ENCODE measurements at regions not wholly inside any gene's neighbourhood (a gene's known extent, or its start where the extent isn't known, plus 50 kb on each side); places are given as distances from the start of the nearest gene placed in this dataset.

DNA sequence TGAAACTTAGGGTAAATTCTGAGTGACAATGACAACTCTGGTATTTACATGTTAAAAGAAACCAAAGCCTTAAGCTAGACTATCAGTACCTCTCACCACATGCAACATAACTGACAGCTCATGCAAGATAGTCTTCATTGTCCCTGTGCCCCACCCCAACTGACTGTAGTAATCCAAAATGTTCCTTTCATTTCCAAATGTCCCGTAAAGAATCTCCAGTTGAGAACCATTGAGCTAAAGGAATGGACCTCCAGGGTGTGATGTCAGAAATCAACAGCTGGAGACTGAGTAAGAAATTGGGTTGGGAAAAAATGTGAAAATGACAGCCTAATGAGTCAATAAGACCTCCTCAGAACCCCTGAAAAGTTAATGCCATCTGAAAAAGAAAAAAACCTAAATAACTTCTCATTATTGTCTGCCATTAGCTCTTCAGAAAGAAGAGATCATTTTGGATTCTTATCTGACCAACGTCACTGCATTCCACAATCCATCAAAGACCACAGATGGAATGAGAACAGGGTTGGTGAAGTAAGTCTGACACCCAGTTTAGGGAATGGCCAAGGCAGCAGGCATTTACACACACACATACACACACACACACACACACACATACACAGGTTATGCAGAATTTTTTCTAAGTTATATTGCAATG is 51.7 kb upstream of the ACVR2A start:
- peak; percentile 65 for DNase-seq

DNA sequence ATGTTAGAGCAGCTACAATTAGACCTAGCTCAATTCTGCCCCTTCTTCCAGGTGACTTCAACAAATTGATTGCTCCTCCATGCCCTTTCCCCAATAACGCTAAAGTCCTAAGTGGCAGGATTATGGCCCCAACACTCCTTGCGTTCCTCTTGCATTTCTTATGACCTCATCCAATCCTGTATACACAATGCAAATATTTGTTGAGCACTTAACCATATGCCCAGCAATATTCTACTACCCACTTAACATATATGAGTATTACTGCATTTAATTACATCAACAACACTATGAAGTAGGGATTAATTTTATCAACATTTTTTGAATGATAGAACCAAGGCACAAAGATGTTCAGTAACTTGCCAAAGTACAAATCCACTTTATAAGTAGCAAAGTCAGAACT is 54.2 kb upstream of the ACVR2A start:
- no peak for DNase-seq

DNA sequence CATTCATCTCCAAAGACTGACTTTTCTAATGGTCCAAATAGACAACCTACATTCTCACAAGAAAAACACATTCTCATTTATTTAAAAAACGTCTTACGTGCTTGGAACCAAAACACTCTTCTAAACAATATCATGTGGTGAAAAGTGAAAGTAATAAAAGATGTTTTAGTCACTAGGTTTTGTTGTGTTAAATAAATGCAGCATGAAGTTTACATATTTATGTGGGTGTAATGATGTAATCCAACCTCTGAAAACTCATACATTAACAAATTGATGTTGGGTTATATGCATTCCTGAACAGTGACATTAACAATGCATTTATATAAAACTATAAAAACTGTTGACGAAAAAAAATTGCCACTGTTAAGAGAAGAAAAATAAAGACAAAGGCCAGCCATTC is 55.1 kb upstream of the ACVR2A start:
- peak; percentile 20 for DNase-seq

DNA sequence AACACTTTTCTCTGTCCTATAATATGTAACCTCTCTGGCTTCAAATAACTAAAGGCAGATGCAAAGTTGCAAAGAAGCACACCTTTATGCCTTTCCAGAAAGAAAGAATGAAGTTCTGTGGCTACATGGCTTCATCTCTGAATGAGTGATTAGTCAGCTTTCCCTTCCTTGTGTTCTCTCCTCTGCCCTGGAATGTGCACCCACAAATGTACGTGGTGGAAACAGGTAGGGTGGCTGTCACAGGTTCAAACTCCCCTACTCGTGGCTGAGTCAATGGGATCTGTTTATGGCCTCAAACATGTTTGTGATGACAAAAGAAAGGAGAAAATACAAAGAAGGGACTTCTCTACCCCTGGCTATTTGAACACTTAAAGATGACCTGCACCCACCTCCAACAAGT is 55.5 kb upstream of the ACVR2A start:
- DNase-seq, result no peak

DNA sequence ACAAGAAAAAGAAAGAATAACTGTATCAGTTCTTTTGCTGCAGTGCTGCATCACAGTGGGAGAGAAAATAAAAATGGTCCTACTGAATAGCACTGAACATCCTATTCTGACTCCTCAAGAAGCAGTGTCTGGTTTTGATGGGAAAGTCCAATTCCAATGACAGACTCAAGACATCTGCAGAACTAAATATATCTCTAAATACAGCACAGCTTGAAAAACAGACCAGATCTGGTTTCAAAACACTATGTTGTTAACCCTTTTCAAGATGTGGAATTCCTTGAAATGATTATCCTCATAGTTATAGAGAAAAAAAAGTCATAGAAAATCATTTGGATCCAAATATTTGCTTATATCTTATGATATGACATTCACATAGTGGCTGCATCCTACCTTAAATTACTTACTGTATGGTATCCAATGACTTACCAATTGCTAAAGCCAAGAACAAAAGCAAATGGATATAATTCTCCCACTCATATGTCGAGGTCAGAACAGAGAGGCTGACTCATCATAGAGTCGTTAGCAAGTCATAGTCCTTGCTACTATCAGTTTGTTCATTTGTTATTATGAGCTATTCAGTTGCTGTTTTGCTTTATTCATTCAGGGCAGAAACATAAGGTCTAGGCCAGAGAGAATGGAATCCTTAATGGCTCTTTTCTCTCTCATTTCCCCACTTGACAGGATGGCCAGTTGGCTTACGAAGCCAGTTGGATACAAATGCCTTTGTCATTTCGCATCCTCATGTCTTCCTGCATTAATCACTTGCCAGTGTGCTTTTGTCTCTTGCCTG is 62.5 kb upstream of the ACVR2A start:
- DNase-seq, result no peak

DNA sequence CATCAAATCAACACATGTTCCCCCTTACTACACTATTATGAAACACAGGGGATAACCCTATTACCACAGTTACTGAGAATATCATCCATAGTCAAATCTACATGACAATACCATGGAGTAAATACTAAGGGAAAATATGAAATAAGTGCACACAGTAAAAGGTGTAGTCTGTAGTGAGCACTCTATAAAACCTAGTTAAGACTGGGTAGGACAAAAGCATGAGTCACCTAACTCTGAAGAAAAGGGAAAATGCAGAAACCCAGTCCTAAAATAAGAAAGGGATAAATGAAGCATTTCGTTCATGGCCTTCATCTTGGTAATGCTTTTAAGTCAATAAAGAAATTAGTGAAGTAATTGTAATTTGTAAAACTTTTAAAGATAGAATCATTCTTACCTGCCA is 65.4 kb upstream of the ACVR2A start:
- DNase-seq, result no peak

DNA sequence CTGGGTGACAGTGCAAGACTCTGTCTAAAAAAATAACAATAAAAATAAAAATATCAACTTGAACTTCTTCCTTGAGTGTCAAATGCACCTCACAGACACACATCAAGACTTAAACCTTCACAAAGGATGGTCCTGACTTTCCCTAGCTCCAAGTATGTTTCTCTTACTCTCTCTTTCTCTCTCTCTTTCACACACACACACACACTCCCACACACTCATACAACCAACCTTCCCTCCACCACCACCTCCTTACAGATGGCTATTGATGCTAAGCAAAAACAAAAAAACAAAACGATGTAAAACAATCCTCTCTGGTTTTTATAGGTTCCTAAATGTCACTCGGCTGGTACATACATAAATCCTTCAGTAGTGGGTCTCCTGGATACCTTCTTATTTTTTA is 67.4 kb upstream of the ACVR2A start:
- no peak for DNase-seq

DNA sequence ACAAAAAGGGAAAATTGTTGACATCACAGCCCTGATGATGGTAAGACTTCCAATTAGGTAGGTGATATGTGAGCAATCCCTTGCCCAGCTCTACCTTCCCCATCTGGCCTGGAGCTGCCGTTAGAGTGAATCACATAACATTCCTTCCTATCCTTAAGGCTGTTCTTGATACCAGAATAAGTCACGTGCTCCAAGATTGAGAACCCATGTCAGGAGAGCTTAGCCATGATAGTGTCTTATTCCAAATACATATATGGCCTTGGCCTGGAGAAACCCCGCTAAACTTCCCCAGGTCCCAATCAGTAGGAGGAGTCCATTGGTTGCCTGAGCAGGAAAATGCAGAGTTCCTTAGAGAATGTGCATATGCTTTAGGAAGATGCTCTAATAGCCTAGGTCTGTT is 70.0 kb upstream of the ACVR2A start:
- no peak for DNase-seq

DNA sequence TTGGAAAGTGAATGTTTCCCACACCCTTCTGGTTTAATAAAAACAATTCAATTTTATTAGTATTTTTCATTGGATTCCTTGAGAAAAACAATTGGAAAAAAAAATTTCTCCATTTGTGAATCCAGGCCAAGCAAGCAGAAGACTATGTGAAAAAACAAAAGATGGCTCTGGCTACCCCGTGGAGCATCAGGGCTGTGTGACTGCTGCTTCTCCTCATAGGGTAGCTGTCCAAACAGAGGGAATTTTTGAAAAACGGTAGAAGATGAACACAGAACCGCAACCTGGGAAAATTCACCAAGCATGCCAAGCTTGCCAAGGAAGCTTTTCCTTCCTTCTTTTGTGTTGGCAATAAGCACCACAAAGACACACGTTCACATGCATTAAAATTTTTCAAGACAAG is 71.3 kb upstream of the ACVR2A start:
- no peak for DNase-seq

DNA sequence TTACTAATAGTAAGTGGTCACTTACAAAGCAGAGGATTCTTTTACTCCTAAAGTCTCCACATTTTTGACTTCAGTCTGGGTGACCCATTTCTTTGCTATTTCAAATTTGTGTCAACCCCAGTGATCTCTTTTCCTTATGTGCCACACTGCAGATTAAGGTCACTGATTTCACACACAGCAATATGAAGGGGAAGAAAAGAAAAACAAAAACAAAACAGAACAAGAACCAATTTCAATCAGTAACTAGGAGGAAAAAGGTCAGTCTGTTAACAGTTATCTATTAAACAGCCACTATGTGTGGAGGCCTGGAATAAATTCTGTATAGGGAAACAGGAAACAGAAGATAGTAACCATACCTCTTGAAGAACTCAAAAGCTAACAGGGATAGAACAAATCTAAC is 72.0 kb upstream of the ACVR2A start:
- DNase-seq, result no peak

DNA sequence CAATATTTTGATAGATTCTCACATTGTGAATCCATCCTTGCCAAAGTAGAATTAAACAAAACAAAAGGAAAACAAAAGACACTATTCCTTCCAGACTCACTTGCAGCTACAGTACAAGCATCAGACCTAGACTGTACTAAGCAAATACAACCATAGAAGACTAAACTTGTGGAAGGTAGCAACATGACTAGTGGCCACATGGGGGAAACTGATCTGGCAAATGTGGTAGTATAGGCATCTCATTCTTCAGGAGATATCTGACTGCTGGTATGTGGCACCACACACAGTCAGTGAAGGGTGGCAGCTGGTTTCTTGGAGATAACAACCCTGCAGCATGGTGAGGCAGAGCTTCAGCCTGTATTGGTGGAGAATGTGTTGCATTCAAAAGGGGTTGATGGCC is 81.0 kb upstream of the ACVR2A start:
- DNase-seq, result no peak

DNA sequence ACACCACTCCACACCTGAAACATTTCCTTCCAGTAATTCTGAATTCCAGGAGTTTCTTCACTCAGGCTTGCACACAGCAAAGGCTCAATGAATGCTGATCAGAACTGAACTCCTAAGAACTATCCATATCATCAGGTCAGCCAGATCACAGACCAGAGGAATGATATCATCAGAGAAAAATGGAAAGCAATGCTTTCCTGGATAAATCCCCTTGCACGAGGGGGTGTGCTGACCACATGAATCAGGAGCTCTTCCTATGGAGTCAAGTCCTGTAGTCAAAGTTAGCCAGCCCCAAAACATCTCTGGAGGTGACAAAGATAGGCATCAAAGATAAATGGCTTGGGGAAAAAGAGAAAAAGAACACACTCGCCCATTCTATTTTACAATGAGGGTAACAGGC is 83.8 kb upstream of the ACVR2A start:
- DNase-seq, result no peak

DNA sequence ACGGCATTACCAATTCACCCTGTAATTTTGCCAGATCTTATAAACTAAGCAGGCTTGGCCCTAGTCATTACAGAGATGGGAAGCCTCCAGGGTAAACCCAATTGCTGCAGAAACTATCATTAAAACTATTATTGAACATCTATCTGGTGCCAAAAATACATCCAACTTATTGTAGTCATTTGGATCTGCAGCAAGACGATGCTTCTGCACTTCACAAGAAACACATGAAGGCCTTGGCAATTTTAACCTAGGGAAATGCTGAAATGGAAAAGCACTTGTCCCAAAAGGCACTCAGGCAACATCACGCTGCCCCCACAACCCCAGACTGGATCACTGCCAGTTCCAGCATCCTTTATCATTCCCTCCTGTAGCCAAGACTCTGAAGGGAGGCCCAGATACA is 85.3 kb upstream of the ACVR2A start:
- DNase-seq, result no peak

DNA sequence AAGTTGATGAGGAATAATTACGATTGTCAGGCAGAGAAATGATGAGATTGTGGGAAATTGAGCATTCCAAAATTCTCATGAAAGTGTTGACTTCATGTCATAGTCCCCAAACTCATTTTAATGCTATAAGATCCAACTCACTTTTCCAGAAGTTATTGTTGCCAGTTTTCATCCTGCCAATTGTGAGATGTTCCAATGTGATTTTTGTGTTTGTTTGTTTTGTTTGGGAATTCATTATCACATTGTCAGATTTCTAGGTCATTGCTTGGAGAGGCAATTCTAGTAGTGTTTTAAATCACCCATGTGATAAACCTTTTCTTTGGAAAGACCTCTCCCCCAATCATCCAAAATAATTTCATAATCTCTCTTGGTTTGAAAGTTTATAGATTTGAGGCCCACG is 86.0 kb upstream of the ACVR2A start:
- no peak for DNase-seq

DNA sequence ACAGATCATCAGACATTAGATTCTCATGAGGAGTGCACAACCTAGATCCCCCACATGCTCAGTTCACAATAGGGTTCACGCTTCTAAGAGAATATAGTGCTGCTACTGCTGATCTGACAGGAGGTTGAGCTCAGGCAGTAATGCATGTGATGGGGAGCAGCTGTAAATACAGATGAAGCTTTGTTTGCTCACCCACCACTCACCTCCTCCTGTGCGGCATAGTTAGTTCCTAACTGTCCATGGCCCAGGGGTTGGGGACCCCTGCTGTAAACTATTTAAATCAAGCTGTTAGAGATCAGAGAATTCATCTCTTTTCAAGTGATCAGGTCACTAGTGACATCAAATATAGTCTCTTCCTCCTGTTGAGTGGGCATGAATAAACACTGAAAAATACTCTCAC is 88.8 kb upstream of the ACVR2A start:
- no peak for DNase-seq

DNA sequence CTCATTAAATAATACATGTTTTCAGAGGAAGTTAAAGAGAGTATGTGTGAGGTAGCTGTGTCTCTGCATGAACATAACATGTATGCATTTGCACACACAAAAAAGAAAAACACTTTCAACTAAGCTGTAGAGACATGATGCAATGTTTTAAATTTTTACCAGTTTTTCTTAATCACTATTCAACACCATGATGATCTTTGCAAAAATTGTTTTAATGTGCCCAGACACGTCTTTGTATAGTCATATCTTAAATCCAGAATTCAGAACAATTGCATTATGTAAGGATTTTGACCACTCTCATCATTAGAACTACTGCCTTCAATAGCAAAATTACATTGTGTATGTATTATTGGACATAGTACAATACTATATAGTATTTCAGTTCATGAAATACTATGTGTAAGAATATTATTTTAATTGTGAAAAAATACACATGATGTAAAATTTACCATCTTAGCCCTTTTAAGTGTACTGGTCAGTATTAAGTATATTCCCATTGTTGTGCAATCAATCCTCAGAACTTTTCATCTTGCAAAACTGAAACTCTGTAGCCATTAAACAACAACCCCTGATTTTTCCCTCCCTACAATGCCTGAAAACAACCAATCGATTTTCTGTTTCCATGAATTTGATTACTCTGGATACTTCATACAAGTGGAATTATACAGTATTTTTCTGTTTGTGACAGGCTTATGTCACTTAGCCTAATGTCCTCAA is 104.5 kb upstream of the ACVR2A start:
- DNase-seq, result no peak

DNA sequence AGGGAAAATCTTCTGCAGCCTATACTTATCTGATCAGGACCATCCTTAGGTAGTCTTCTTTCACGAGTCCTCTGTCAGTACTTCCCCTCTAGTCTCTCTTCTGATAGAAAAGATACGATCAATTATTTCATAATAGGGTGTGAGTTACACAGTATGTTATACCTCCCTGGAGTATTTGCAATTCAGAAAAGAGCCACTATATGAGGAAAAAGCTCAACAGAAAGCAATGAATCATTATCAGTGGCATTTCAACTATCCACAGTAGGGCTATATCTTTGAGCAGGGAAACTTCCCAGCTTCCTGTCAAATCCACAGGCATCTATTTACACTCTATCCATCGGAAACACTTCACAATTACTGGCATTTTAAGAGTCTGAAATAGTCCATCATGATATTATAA is 105.3 kb upstream of the ACVR2A start:
- peak; percentile 39 for DNase-seq

DNA sequence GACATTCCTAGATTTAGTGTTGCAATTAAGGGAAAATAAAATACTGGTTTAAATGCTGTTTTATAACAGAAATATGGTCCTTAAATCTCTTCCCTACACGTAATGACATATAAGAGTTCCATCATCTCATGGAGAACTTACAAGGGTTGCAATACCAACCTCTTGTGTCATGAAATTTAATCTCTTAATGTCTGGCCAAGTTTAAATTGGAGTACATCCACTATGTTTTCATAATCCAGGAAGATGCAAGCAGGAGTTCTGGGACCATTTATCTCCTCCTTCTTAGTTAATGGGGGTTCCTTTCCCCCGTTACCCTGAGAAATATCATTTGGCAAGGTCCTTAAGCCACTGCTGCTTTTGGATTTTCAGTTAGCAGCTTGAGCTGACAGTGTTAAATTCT is 126.0 kb upstream of the ACVR2A start:
- DNase-seq, result no peak

DNA sequence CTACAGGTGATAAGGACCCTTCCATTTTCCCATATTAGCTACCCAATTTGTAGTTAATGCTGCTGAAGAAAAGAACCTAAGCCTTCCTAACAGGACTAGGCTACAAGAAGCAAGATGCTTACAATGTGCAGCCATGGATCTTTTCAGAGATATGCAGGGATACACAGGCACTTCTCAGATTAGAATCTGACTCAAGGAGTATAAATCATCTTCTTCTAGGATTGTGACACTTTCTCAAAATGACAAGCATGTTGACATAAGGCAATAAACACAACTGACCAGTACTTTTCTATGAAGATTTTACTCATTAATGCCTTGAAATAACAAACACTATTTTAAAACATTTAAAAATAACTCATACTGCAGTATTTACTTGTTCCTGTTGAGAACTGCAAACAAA is 127.9 kb upstream of the ACVR2A start:
- no peak for DNase-seq

DNA sequence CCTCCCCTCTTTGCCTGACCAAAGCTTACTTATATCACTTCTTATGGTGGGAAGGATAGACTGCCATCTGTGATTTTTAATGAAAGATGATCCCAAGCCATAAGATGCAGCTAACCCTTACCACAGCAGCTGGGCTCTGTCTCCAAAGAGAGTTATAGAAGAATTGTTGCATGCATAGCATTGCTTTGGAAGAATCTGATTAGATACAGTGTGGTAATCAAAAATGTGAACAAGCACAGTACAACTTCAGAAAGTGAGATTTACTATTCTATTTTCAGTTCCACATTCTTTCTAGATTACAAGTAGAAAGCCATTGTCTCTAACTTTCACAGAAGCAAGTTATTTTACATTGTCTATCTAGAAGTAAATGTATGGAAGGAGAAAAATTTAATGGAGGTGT is 129.0 kb upstream of the ACVR2A start:
- no peak for DNase-seq

DNA sequence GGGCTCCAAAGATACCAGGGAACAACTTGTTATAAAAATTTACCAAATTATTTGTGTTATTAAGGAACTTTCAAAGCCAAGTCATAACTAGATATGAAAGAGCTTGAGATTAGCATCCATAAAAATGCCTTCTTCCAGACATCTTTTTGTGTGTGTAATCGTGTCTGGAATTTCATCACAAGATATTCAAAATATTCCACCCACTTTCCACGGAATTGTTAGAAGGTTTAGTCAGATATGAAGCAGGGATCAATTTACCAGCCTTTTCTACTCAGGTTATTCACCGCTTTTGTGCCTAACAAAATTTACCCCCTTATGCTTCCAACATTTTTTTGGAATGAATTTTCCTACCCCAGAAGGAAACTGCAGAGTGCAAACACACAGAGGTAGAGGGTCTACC is 130.2 kb upstream of the ACVR2A start:
- DNase-seq, result no peak

DNA sequence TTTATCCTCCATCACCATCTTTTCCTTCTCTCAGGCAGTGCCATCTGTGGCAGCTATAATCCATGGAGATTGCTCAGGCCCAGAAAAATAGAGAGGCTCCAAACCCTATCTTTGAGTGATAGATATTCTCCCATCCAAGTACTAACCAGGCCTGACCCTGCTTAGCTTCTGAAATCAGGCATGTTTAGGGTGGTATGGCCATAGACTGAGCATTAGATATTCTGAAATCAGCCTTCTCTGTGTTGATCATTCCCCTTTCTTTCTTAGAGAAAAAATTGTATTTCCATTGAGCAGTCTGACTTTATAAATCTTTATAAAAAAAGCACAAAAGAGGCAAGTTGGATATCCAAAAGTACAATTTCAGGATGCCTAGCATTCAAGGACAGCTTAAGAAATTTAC is 131.5 kb upstream of the ACVR2A start:
- DNase-seq, result no peak

DNA sequence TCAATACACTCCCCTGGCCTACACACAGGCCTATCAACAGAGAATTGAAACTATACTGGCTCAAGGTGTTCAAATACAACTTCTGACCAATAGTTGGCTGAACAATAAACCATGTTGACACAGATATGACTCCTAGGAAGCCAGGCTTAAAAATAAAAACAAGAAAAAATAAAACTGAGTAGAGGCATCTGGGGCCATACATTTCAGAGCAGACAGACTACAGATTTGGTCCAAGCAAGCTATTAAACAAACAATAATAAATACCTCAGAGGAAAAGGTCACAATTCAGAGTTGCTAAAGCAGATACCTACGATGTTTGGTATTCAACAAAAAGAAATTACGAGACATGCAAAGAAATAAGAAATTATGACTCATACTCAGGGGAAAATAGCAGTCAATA is 132.8 kb upstream of the ACVR2A start:
- DNase-seq, result no peak

DNA sequence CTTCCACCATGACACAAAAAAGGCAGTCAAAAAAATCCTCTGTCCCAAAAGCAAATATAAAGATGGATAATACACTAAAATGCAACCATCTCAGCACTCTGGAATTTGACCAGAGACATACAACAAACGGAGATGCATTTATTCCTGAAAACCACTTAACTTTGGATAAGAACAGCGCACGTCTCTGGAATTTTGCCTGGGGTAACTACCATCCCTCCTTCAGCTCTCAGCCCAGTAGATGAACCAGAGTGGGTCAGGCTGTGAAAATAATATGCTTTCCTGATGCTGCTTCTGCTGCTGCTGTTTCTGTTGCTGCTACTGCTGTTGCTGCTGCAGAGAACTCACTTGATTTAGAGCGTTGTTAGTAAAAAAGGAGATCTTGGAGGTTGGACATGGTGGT is 133.8 kb upstream of the ACVR2A start:
- DNase-seq, result peak; percentile 8
